ENCODE measurements at regions not wholly inside any gene's neighbourhood (a gene's known extent, or its start where the extent isn't known, plus 50 kb on each side); places are given as distances from the start of the nearest gene placed in this dataset.

DNA sequence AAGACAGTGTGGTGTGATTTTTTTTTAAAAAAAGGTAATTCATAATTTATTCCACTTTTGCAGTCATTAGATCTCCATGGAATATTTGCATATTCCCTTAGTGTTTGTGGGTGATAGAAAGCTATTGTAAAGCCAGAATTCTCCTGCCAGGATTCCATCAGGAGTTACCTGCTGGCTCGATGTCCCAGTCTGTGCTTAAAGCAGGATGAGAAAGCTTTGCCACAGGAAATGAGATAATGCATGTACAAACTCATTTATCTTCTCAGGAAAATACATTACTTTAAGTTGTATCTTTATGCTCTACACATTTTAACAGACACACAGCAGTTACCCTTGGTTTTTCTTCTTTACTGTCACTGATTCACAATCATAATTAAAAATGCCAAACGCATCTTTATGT is 553.0 kb downstream of the CD109 start (continued):
- TF ChIP-seq, protein P1, sequence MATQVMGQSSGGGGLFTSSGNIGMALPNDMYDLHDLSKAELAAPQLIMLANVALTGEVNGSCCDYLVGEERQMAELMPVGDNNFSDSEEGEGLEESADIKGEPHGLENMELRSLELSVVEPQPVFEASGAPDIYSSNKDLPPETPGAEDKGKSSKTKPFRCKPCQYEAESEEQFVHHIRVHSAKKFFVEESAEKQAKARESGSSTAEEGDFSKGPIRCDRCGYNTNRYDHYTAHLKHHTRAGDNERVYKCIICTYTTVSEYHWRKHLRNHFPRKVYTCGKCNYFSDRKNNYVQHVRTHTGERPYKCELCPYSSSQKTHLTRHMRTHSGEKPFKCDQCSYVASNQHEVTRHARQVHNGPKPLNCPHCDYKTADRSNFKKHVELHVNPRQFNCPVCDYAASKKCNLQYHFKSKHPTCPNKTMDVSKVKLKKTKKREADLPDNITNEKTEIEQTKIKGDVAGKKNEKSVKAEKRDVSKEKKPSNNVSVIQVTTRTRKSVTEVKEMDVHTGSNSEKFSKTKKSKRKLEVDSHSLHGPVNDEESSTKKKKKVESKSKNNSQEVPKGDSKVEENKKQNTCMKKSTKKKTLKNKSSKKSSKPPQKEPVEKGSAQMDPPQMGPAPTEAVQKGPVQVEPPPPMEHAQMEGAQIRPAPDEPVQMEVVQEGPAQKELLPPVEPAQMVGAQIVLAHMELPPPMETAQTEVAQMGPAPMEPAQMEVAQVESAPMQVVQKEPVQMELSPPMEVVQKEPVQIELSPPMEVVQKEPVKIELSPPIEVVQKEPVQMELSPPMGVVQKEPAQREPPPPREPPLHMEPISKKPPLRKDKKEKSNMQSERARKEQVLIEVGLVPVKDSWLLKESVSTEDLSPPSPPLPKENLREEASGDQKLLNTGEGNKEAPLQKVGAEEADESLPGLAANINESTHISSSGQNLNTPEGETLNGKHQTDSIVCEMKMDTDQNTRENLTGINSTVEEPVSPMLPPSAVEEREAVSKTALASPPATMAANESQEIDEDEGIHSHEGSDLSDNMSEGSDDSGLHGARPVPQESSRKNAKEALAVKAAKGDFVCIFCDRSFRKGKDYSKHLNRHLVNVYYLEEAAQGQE (IDR thresholded peaks at IDR 0.05; ENCODE audit: unreplicated experiment), result no peak
- TF ChIP-seq EZH2 (IDR thresholded peaks at IDR 0.05; ENCODE audit: low read depth, unreplicated experiment) (no peak), EZH2phosphoT487 (IDR thresholded peaks at IDR 0.05; ENCODE audit: unreplicated experiment) (no peak), ZNF331 (CRISPR knock-in tag; IDR thresholded peaks at IDR 0.05; ENCODE audit: low read depth) (no peak), NANOG (IDR thresholded peaks at IDR 0.05; ENCODE audit: borderline replicate concordance) (no peak)
- TF ChIP-seq, protein P2, sequence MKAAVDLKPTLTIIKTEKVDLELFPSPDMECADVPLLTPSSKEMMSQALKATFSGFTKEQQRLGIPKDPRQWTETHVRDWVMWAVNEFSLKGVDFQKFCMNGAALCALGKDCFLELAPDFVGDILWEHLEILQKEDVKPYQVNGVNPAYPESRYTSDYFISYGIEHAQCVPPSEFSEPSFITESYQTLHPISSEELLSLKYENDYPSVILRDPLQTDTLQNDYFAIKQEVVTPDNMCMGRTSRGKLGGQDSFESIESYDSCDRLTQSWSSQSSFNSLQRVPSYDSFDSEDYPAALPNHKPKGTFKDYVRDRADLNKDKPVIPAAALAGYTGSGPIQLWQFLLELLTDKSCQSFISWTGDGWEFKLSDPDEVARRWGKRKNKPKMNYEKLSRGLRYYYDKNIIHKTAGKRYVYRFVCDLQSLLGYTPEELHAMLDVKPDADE (IDR thresholded peaks at IDR 0.05), result no peak

- Mint-ChIP-seq H3K27me3 (ENCODE audit: insufficient read depth, low read depth, poor library complexity) (no peaks in the 10 kb centered on the region), H3K27ac (peak overlapping the region; percentile 75), H3K36me3 (ENCODE audit: low read depth) (peaks cover 11% of the 10 kb centered on the region; the same call in 2 of the 3 replicates), H3K4me3 (no peak overlapping the region; the same call in 2 of the 3 replicates), H3K9me3 (peaks cover 11% of the 10 kb centered on the region; the same call in 2 of the 3 replicates), H3K4me1 (peaks cover 12% of the 10 kb centered on the region; the same call in 1 of the 3 replicates)
- H3K79me2 ChIP-seq (replicated peaks; ENCODE audit: insufficient read depth), result no peaks in the 10 kb centered on the region
- H3K4me3 ChIP-seq, result no peak overlapping the region
- H4K20me1 ChIP-seq (replicated peaks; ENCODE audit: insufficient read depth), result no peaks in the 10 kb centered on the region
- no peak overlapping the region for H3K27ac ChIP-seq (ENCODE audit: low read depth)
- H3K27me3 ChIP-seq (ENCODE audit: insufficient read depth), result no peaks in the 10 kb centered on the region
- no peaks in the 10 kb centered on the region for H3K9me2 ChIP-seq (ENCODE audit: insufficient read depth)
- 0 out of 2 replicates have a peak overlapping the region, but pooled peaks have one; percentile 23 for H3K4me2 ChIP-seq
- no peaks in the 10 kb centered on the region for H3F3A ChIP-seq (replicated peaks; ENCODE audit: low read depth)
- H2AFZ ChIP-seq, result peak overlapping the region; percentile 84
- H3K36me3 ChIP-seq (ENCODE audit: insufficient read depth), result no peaks in the 10 kb centered on the region
- H3K4me1 ChIP-seq (ENCODE audit: insufficient read depth), result peaks cover 6% of the 10 kb centered on the region; the same call in 1 of the 2 replicates
- DNase-seq (ENCODE audit: low spot score) (peak; percentile 85), ATAC-seq (peak; percentile 100)
- TF ChIP-seq EZH2 (IDR thresholded peaks at IDR 0.05; ENCODE audit: low read depth, unreplicated experiment) (no peak), EZH2phosphoT487 (IDR thresholded peaks at IDR 0.05; ENCODE audit: unreplicated experiment) (no peak), ZNF114 (CRISPR knock-in tag; IDR thresholded peaks at IDR 0.05) (no peak), ZNF331 (CRISPR knock-in tag; IDR thresholded peaks at IDR 0.05; ENCODE audit: low read depth) (no peak), POLR2AphosphoS5 (IDR thresholded peaks at IDR 0.05; ENCODE audit: low read depth) (no peak)
- TF ChIP-seq, protein P1 (IDR thresholded peaks at IDR 0.05; ENCODE audit: unreplicated experiment), result no peak
- TF ChIP-seq, protein P3, sequence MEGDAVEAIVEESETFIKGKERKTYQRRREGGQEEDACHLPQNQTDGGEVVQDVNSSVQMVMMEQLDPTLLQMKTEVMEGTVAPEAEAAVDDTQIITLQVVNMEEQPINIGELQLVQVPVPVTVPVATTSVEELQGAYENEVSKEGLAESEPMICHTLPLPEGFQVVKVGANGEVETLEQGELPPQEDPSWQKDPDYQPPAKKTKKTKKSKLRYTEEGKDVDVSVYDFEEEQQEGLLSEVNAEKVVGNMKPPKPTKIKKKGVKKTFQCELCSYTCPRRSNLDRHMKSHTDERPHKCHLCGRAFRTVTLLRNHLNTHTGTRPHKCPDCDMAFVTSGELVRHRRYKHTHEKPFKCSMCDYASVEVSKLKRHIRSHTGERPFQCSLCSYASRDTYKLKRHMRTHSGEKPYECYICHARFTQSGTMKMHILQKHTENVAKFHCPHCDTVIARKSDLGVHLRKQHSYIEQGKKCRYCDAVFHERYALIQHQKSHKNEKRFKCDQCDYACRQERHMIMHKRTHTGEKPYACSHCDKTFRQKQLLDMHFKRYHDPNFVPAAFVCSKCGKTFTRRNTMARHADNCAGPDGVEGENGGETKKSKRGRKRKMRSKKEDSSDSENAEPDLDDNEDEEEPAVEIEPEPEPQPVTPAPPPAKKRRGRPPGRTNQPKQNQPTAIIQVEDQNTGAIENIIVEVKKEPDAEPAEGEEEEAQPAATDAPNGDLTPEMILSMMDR (conservative IDR thresholded peaks at IDR 0.05; ENCODE audit: low read depth in 2 of 2), result peak in 1 of 2 experiments; percentile 20; a peak in 1 of 4 replicates
Observed at GRCh38 chr6:74222768-74223333, 526.8 kb downstream of the CD109 start.

All from GM23338 (cell line).